Calu3 (cell line): ENCODE measurements at regions not wholly inside any gene's neighbourhood (a gene's known extent, or its start where the extent isn't known, plus 50 kb on each side); places are given as distances from the start of the nearest gene placed in this dataset.
A peak's percentile ranks its signal among the peaks of the same experiment; 100 is the strongest.
"Not testable (repeated sequence)": the region's sequence is repeated elsewhere in the genome, so short reads cannot be mapped to it uniquely, and the experiment has no call there.

Experiments
- BruUV-seq: library from RNA; stranded (reverse); fragments of 400-500 nt; replicated peaks from 2 replicates; lab custom pipeline; 2021; lab: Mats Ljungman, UMichigan
- CTCF ChIA-PET: fragments of 300-600 bp; sonication (Branson Sonifier 250); formaldehyde crosslinking; loops from one replicate; lab custom pipeline; 2022; ENCODE audit warnings: antibody characterized with exemption; lab: Charles Lee
- DNase-seq: peaks from one replicate; pipeline ENCODE4 v3.0.0; 2022
- H3K27ac Mint-ChIP-seq: one replicate; pipeline ENCODE4 v1.8.0; 2022; ENCODE audit warnings: mixed read lengths; ENCODE audit not compliant: unreplicated experiment
- H3K27me3 Mint-ChIP-seq: one replicate; pipeline ENCODE4 v1.8.0; 2022; ENCODE audit warnings: mixed read lengths; ENCODE audit not compliant: unreplicated experiment
- H3K36me3 Mint-ChIP-seq: one replicate; pipeline ENCODE4 v1.8.0; 2022; ENCODE audit warnings: mild to moderate bottlenecking, moderate library complexity, mixed read lengths; ENCODE audit not compliant: insufficient read depth, unreplicated experiment
- H3K4me1 Mint-ChIP-seq: one replicate; pipeline ENCODE4 v1.8.0; 2022; ENCODE audit warnings: mild to moderate bottlenecking, low read depth, mixed read lengths; ENCODE audit not compliant: unreplicated experiment
- H3K4me3 Mint-ChIP-seq: one replicate; pipeline ENCODE4 v1.8.0; 2022; ENCODE audit warnings: mild to moderate bottlenecking, low read depth, moderate library complexity, mixed read lengths; ENCODE audit not compliant: unreplicated experiment
- H3K9me3 Mint-ChIP-seq: one replicate; pipeline ENCODE4 v1.8.0; 2022; ENCODE audit warnings: low read depth, mixed read lengths; ENCODE audit not compliant: unreplicated experiment
- CTCF ChIP-seq: fragments of 200-600 bp; IDR thresholded peaks from one replicate; pipeline ENCODE4 v1.8.0; 2022; ENCODE audit warnings: antibody characterized with exemption; ENCODE audit not compliant: unreplicated experiment
- intact Hi-C: fragments of 100-400 bp; cut with micrococcal nuclease; formaldehyde crosslinking; loops from one replicate; pipeline ENCODE4 v1.10.0; 2022; ENCODE audit not compliant: unreplicated experiment

GRCh38 chr6:27795697-27796494 is 116.3 kb downstream of the OR2B2 start:
- TF ChIP-seq CTCF = peak; percentile 66
- H3K4me1 Mint-ChIP-seq = peaks cover 25% of the 10 kb centered on the region
- peaks cover 34% of the 10 kb centered on the region for H3K36me3 Mint-ChIP-seq
- H3K4me3 Mint-ChIP-seq = peak overlapping the region; percentile 36
- BruUV-seq = no TSS peak
- no peaks in the 10 kb centered on the region for H3K9me3 Mint-ChIP-seq
- H3K27ac Mint-ChIP-seq = peak overlapping the region; percentile 96
- peak; percentile 86 for DNase-seq
- no peaks in the 10 kb centered on the region for H3K27me3 Mint-ChIP-seq
- CTCF ChIA-PET = interaction anchor here (0.6 to 2.3 kb wide), 21 partner anchors 9 to 657 kb away, joined by 3 to 23 read pairs (median 5); a partner anchor contains a TSS
- intact Hi-C loops = no loop called here

- H3K27me3 Mint-ChIP-seq = no peaks in the 10 kb centered on the region
- peaks cover 34% of the 10 kb centered on the region for H3K36me3 Mint-ChIP-seq
- H3K27ac Mint-ChIP-seq = peak overlapping the region; percentile 97
- BruUV-seq = no TSS peak
- intact Hi-C loops = no loop called here
- TF ChIP-seq CTCF = no peak
- peak overlapping the region; percentile 92 for H3K4me3 Mint-ChIP-seq
- peaks cover 25% of the 10 kb centered on the region for H3K4me1 Mint-ChIP-seq
- H3K9me3 Mint-ChIP-seq = no peaks in the 10 kb centered on the region
- CTCF ChIA-PET = no interaction called here
- peak; percentile 83 for DNase-seq
These were observed 120.8 kb downstream of the OR2B2 start for GRCh38 chr6:27791182-27791943.

- H3K27ac Mint-ChIP-seq, CTCF ChIA-PET, H3K4me3 Mint-ChIP-seq: not testable (repeated sequence)
These were observed 123.8 kb downstream of the OR2B2 start for GRCh38 chr6:27788376-27788775.

GRCh38 chr6:27786048-27786447 is 126.1 kb downstream of the OR2B2 start:
- H3K27ac Mint-ChIP-seq = no peak overlapping the region
- H3K4me1 Mint-ChIP-seq = no peaks in the 10 kb centered on the region
- DNase-seq = no peak
- intact Hi-C loops = no loop called here
- H3K4me3 Mint-ChIP-seq = no peak overlapping the region
- TF ChIP-seq CTCF = no peak
- H3K27me3 Mint-ChIP-seq = no peaks in the 10 kb centered on the region
- peaks cover 1% of the 10 kb centered on the region for H3K36me3 Mint-ChIP-seq
- no peaks in the 10 kb centered on the region for H3K9me3 Mint-ChIP-seq
- CTCF ChIA-PET = no interaction called here
- no TSS peak for BruUV-seq

More at GRCh38 chr6:27788376-27788775, 123.8 kb downstream of the OR2B2 start:
- peaks cover 23% of the 10 kb centered on the region for H3K36me3 Mint-ChIP-seq
- H3K27me3 Mint-ChIP-seq, BruUV-seq, H3K9me3 Mint-ChIP-seq, DNase-seq, intact Hi-C loops: not testable (repeated sequence)
- peaks cover 15% of the 10 kb centered on the region for H3K4me1 Mint-ChIP-seq
